GM13976 (cell line): ENCODE measurements at regions not wholly inside any gene's neighbourhood (a gene's known extent, or its start where the extent isn't known, plus 50 kb on each side); places are given as distances from the start of the nearest gene placed in this dataset.
A peak's percentile ranks its signal among the peaks of the same experiment; 100 is the strongest.

ENCODE experiments used
- DNase-seq: peaks from one replicate; pipeline ENCODE4 v3.0.0; 2012; ENCODE audit warnings: low spot score
- in situ Hi-C: fragments of 300-500 bp; cut with MboI; formaldehyde crosslinking; loops from one replicate; pipeline ENCODE4 v1.12.0; 2022; ENCODE audit warnings: low sequenced_read_pairs, mixed read lengths, inconsistent platforms; ENCODE audit not compliant: unreplicated experiment
- TF ChIP-seq, protein P1 (sequence below): IDR thresholded peaks from 2 replicates; pipeline ENCODE4 v1.5.1; 2012; ENCODE audit warnings: borderline replicate concordance, mild to moderate bottlenecking; ENCODE audit not compliant: insufficient read depth; ENCODE audit errors: extremely low read depth, missing control alignments, control extremely low read depth

DNA sequence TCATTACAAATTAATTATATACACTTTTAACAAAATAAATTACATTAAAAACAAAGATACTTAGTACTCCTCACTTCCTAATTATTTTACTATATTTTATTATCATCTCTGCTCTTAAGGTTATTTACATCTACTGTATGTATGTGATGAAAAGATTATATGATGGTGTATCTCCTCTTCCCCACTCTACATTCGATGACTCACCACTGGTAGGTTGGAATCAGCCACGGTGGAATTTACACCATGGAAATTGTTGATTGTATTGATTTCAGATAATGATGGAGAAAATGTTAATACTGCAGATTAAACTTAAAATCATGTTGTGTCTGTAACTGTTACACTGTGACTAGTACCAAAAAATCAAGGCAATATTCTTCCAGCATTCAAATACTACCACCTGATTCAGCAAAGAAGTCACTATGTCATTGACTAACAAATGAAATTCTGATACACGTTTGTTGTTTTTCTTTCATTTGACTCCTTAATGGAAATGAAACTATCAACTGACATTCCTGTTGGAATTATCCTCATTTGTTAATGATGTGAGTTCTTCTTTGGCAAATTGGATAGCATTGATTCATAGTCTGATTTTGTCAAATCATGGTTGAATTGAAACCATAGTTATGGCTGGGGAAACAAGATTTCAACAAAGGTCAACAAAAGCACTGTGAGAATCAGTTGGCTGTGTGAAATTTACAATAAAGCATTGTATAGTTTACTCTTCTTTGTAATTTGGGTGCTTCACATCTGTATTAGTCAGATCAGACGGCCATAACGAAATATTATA lies 69.0 kb upstream of the NLK start:
- DNase-seq, result no peak
- in situ Hi-C loops, result no loop called here
- TF ChIP-seq, protein P1, sequence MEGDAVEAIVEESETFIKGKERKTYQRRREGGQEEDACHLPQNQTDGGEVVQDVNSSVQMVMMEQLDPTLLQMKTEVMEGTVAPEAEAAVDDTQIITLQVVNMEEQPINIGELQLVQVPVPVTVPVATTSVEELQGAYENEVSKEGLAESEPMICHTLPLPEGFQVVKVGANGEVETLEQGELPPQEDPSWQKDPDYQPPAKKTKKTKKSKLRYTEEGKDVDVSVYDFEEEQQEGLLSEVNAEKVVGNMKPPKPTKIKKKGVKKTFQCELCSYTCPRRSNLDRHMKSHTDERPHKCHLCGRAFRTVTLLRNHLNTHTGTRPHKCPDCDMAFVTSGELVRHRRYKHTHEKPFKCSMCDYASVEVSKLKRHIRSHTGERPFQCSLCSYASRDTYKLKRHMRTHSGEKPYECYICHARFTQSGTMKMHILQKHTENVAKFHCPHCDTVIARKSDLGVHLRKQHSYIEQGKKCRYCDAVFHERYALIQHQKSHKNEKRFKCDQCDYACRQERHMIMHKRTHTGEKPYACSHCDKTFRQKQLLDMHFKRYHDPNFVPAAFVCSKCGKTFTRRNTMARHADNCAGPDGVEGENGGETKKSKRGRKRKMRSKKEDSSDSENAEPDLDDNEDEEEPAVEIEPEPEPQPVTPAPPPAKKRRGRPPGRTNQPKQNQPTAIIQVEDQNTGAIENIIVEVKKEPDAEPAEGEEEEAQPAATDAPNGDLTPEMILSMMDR, result no peak

DNA sequence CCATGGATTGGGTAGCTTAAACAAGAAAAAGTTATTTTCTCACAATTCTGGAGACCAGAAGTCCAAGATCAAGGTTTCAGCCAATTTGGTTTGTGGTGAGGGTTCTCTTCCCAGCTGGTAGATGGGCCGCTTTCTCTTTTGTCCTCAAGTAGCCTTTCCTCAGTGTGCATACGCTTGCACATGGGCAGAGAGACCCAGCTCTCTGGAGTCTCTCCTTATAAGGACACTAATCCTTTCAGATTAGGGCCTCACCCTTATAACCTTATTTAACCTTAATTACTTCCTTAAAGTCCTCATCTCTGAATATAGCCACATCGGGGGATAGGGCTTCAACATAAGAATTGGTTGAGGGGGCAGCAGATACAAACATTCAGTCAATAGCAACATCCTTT lies 68.4 kb upstream of the NLK start:
- TF ChIP-seq, protein P1, result no peak
- in situ Hi-C loops, result no loop called here
- DNase-seq, result no peak

DNA sequence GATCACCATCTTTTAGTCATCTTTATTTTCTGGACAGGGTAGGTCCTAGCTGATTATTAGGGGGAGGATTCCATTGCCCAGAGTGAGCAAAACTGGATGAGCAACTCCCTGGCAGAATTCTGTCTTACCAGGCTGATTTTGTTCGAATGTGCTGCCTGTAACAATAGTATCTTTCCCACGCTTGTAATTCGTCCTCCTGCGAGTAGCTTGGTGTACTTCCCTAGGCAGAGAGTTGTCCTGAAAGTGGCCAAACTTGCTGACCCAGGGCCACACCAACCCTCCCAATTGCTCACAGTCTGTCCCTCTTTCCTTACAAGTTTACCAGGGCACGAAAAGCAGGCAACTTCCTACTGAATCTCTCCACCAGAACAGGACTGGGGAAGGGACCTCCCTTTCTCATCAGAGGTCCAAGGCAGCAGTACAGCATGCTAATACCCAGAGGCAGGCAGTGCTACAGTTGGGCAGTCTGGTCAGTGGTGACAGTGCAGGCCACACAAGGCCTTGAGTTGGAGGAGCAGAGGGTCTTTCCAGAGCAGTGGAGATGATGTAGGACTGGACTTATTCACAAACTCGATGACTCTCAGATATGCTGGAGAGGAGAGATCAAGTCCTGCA lies 67.8 kb upstream of the NLK start:
- in situ Hi-C loops, result no loop called here
- TF ChIP-seq, protein P1, result no peak
- no peak for DNase-seq

DNA sequence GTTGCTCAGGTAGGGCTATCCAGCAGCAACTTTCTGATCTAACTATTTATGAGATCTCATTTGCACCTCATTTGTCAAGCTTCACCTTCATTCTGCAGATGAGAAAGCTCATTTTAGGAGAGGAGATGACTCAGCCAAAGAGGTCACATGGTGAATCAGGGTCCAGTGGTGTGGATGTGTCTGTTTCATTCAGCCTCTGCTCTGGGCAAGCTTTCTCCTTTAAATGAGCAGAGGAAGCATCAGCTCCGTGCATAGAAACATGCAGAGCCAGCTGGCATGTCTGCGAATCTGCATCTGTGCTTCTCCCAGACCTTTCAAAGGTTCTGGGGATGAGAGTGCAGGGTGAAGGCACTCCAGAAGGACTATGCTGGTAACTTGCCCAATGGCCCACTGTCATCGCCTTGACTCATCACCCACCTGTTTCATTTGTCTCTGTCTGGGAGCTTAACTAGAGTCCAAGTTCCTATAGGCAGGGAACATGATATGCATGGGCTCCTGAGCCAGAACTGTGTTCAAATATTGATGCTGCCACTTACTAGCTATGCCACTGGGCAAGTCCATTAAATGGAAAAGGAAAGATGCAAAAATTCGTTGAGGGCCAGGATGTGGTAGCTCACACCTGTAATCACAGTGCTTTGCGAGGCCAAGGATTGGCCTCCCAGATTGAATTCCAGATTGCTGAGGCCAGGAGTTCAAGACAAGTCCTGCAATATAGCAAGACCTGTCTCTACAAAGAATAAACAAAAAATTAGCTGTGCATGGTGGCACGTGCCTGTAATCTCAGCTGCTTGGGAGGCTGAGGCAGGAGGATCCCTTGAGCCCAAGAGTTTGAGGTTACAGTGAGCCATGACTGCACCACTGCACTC lies 67.1 kb upstream of the NLK start:
- TF ChIP-seq, protein P1, result no peak
- DNase-seq, result no peak

DNA sequence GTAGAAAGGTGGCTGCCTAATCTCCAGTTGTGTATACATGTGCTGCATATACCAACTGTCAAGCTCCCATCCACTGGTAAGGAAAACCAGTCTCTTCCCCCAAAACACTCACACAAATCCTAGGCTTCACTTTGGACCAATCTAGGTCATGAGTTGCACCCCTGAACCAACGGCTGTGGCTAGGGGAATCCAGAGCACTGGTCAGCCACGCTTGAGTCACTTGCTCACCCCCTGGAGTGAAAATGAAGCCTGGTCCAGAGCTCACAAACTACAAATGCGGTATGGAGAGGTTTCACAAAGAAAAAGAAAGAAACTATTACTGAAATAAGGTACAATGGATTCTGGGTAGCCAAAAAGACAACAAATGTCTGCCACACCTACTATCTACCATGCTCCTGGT lies 66.1 kb upstream of the NLK start:
- in situ Hi-C loops, result no loop called here
- peak; percentile 43 for DNase-seq
- TF ChIP-seq, protein P1, result no peak

More for the DNA sequence above, 67.1 kb upstream of the NLK start:
- in situ Hi-C loops, result no loop called here

DNA sequence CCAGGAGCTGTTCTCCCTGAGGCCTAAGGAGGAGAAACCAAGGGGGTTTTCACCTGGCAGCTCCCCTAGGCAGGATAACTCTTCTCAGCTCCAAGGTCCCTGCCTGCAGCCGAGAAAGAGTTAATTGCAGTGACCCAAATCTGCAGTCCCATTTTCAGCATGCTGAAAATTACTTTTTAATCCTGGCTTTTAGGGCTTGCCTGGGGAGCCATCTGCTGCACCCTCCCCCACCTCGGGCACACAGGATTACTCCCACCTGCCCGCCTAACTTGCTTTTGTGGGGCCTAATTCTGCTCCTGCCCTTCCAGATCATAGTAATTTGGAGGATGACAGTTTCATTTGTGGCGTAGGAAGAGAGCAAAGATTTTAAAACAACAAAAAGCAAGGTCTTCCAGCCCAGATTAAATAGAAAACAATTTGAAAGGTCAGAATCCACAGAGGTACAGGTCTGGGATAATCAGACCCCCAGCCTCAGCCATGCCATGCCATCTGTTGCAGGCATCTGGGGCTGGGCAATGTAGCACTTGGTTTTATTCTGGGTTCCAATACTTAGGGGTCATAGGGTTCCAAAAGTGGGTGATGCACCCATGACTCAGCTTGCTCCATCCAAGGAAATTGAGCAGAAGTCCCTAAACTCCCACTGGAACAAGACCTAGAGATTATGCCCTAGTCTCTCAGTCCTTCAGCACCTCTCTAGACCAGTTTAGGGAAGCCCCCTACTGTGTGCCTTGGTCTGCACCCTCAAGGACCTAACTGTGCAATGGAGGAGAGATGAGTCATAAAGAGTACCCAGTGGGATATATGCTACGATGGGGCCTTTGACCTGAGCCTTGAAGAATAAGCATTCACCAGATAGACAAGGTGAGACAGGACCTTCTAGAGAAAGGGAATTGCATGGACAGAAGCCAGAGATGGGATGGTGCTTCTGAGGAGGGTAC lies 64.5 kb upstream of the NLK start:
- DNase-seq, result no peak
- in situ Hi-C loops, result no loop called here
- TF ChIP-seq, protein P1, result no peak
